Stimulated activated CD4-positive, alpha-beta T cell treated with anti-CD3 and anti-CD28 coated beads, Interleukin-1b, Interleukin-23, amount 100 ng/mL, for 48 hours (primary cell): ENCODE measurements at regions not wholly inside any gene's neighbourhood (a gene's known extent, or its start where the extent isn't known, plus 50 kb on each side); places are given as distances from the start of the nearest gene placed in this dataset.

ENCODE experiments used
- DNase-seq: peaks from one replicate; pipeline ENCODE4 v3.0.0-alpha.2; 2020

DNA sequence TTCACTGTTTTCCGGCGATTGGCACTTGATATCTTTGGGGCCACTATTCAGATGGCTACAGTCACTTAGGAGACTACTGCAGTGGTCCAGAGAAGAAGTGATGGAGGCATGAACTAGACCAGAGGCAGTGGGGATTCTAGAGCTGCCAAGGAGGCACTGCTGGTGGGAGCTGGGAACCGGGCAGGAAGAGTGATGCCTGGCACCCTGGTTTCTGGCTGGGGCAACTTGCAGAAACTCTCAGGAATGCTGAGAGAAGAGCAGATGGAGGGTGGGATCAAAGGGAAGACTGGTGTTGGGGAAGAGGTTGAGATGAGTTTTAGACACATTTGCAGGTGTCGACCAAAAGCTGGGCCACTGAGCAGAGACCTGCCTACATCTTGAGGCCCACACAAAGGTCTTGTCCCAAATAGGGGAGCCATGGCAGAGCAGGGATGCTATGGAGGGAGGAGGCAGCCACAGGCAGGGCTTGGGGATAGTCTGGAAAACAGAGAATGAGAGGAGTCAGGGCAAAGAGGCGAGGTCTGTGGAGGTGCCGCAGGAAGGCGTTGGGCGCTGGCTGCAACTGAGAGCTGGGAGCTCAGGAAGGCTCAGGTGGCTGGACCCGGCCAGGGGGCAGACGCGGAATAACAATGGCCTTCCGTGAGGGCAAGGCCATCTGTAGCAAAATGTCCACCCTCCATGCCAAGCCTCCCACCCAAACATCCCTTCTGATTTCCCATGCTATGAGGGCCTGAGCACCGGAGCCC, 118.9 kb downstream of the TOMM20 start:
- no peak for DNase-seq

DNA sequence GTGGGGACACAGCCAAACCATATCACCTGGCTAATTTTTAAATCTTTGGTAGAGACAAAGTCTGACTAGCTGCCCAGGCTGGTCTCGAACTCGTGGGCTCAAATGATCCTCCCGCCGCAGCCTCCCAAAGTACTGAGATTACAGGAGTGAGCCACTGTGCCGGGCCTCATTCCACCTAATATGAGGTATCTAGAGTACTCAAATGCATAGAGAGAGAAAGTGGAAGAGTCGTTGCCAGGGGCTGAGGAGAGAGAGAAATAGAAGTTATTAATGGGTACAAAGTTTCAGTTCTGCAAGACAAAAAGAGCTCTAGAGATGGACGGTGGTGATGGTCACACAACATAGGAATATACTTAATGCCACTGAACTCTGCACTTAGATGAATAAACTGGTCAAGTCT, 119.6 kb downstream of the TOMM20 start:
- DNase-seq: no peak

DNA sequence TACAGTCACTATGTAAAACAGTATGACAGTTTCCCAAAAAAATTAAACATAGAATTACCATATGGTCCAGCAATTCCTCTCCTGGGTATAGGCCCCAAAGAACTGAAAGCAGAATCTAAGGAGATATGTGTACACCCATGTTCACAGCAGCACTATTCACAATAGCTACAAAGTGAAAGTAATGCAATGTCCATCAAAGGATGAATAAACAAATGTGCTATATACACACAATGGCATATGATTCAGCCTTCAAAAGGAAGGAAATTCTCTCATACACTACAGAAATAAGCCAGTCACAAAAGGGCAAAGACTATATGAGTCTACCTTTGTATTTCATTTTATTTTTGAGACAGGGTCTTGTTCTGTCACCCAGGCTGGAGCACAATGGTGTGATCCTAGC, 120.4 kb downstream of the TOMM20 start:
- no peak for DNase-seq

DNA sequence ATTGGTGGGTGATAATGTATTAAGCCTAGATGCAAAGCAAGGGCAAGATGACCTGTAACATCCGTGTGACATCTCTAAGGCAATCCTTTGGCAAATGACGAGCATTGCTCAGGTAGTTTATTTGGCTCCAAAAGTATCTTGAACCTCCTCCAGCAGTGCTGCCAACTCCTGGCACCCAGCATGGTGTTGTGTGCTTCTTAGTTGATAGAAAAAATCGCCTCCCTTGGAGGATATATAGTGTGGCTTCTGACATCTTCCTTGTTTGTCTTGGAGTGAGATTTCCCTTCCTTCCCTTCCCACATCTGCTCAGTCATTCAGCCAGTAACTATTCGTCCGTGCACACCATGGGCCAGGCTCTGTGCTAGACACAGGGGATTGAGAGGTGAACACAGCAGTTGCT, 121.8 kb downstream of the TOMM20 start:
- no peak for DNase-seq

DNA sequence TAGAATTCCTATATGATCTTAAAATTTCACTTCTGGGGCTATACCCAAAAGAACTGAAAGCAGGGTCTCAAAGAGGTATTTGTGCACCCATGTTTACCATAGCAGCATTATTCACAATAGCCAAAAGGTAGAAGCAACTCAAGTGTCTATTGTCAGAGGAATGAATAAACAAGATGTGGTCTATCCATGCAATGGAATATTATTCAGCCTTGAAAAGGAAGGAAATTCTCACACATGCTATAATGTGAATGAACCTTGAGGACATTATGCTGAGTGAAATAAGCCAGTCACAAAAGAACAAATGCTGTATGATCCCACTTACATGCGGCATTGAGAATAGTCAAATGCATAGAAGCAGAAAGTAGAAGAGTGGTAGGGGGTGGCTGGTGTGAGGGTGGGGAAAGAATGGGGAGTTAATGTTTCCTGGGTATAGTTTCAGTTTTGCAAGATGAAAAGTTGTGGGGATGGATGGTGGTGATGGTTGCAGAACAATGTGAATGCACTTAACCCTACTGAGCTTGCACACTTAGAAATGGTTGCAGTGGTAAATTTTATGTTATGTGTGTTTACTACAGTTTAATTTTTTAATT, 122.4 kb downstream of the TOMM20 start:
- no peak for DNase-seq

DNA sequence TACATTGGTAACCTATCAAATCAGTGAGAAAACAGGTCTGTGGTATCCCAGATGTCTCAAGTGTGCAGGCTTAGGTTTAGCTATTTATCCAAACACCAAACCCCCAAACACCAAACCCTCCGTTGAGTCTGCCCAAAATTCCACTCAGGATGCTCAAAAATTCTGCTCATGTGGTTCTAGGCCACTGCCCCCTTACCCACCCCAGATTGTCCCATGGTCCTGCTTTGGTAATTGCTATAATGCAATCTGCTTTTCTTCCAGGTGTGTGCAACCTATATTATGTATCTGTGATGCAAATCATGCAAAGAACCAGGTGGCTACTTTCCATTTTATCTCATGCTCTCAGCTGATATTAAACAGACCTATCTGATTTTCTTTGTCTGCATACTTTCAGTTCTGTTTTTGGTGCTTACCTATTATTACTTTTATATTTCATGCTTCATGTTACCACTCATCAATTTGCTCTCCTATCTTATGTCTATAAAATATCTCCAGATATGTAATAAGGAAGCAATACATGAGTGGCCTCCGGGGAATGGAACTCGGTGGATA, 123.7 kb downstream of the TOMM20 start:
- no peak for DNase-seq

DNA sequence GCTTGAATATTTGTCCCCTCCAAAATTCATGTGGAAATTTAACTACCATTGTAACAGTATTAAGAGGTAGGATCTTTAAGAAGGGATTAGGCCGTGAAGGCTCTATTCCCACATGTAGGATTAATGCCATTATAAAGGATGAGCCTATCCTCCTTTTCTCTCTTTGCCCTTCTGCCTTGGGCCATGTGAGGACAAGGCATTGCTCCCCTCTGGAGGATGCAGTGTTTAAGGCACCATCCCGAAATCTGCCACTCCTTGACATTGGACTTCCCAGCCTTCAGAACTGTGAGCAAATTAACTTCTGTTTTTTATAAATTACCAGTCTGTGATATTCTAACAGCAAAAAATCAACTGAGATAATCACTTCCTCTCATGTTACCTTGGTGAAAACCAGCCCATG, 124.4 kb downstream of the TOMM20 start:
- no peak for DNase-seq

DNA sequence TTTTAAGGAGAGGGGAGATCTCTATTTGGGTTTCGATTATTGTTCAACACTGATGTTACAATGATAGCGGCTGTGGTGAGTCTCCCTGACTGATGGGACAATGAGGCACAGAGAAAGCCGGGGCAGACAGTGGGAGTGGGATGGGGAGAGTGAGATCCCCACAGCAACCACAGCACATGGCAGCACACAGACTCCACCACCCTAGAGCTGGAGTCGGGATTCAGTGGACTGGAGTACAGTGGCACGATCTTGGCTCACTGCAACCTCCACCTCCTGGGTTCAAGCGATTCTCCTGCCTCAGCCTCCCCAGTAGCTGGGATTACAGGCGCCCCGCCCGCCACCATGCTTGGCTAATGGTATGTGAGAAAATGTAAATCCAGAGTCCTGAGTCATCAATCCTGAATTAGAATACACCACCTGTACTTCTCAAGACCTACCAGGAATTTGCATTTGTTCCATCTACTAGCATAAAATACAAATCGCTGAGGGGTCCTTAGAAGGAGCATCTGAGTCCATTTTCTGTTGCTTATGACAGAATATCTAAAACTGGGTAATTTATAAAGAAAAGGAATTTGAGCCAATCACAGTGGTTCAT, 125.8 kb downstream of the TOMM20 start:
- no peak for DNase-seq

DNA sequence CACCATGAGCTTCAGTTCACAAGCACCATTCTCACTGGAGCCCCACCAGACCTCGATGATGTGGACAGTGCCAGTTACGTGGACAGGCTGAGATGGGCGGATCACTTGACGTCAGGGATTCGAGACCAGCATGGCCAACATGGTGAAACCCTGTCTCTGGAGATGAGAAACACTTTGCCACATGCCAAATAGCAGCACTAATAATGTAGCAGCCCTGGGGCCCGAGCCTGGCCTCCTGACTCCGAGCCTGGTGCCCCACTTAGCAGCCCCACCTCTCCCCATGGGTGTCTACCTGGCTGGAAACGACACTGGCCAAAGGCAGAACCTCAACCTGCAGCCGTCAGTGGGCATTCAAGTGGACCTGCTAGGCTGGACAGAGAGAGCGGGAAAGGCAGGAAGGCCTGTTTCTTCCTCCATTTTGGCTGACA, 129.1 kb downstream of the TOMM20 start:
- no peak for DNase-seq

DNA sequence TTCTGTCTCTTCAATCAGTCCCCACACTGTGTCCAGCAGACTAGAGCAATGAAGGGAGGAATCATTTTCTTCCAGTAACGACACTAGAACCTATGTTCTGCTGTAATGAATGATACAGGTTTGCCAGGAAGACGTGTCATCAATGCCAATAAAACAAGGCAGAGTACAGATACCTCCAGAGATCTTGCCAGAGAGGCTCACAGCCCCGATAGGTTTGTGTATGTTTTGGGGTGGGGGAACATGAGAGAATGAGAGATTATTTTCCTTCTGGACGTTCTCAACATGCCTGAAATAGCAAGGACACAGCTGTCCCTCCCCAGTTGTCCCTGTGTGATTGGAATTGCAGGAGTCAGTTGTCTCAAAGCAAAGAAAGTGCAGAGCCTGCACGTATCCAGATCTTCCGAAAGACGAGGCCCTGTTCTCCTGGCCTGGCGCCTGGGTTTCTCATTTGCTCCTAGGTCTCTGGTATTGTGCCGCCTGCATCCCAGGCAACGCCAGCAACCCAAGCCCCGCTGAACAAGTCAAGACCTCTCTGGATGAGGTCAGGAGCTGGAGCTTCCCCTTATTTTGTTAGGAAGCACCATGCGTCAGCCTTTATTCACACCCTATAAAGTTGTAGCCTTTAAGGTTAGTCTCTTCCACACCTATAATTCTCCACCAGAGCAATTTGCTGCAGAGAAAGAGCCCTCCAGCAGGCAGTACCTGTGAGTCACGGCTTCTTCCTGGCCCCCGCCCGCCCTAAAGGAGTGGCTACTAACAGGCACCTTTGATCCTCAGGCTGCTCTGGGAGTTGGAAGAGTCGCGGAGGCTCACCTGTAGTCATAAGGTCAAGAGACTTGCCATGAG, 130.5 kb downstream of the TOMM20 start:
- DNase-seq: no peak

DNA sequence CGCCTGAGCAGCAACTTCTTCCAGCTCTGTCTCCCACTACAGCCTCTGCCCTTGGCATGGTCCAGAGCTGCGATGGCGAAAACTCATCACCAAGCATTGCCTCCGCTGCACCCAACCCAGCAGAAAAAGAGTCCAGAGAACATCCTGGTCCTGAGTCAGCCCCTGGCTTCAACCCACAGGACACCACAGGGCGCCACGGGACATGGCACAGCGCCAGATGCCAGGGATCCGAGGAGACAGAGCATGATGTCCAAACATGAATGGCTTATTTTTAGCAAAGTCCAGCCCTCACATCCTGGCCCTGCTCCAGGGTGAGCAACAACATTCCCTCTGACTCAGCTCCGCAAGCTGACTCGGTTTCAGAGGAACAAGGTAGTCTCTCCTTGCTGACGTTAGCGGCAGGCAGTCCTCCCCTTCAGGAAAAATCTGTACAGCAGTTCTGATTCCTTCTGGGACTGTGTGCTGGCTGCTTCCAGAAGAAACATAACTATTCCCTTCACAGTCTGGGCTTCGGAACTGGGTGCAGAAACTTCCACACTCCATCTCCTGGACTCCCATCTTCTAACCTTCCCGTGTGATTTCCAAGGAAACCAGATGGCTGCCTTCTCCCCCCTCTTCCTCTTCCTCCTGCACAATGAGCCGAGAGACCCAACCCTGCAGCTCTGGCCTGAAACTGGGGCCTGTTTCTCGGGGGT, 131.3 kb downstream of the TOMM20 start:
- no peak for DNase-seq

DNA sequence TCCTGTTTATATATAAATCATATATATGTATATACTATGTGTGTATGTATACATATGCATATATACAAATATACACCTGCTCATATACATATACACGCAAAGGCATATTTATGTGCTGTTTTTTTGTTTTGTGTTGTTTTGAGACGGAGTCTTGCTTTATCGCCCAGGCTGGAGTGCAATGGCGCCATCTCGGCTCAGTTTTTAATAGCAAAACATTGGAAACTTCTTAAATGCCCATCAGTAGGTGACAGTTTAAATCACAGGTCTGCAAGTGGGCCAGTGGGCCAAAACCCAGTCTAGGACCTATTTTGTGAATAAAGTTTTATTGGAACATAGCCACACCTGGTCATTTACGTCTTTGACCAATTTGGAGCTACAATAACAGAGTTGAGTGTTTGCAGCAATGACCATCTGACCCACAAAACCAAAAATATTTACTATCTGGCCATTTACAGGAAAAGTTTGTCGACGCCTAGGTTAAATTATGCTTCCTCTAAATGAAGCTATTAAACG, 132.3 kb downstream of the TOMM20 start:
- no peak for DNase-seq

DNA sequence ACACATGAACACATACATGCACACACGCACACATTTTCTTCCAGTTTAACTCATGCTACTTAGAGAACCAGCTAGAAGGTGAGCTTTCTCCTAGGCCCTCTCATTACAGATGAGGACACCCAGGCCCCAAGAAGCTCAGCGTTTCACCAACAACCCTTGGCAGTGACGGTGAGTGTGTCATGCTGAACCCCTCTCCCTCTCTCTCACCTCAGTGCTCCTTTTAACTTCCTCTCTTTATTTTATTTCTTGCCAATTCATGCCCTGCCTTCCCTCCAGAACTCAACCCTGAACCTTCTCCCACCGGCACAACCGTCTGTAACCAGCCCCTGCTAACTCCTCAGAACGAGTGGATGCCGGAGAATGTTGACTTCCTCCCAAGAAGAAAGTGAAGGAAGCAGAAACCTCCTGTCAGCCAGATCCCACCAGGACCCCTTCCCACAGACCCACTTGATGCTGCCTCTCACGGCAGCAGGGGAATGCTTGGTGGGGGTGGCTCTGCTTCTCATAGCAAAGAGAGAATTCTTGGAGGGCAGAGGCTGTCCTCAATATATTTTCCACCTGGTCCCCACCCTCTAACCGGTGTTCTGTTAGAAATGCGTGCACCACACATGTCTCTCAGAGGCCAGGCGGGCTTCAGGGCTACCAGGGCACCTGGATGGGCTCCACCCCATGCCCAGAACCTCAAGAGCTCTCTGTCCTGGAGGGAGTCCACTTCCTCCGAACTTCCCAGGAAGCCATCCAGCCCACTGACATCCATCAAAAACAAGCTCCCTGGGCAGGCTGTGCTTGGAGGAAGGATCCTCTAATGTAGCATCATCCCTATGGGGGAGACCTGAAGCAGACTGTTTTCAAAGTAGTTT, 134.0 kb downstream of the TOMM20 start:
- DNase-seq: no peak

DNA sequence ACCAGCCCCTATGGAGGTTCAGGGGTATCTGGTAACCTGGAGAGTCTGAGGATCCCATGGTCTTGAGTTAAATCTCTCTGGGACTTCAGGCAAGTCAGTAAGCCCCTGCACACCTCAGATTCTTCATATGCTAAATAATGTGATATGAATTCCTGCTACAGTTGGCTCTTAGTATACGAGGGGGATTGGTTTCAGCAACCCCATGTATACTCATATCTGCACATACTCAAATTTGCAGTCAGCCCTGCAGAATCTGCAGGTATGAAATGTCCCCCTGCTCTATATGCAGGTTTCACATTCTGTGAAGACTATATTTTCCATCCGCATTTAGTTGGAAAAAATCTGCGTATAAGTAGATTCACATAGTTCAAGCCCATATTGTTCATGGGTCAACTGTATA, 136.6 kb downstream of the TOMM20 start:
- no peak for DNase-seq

DNA sequence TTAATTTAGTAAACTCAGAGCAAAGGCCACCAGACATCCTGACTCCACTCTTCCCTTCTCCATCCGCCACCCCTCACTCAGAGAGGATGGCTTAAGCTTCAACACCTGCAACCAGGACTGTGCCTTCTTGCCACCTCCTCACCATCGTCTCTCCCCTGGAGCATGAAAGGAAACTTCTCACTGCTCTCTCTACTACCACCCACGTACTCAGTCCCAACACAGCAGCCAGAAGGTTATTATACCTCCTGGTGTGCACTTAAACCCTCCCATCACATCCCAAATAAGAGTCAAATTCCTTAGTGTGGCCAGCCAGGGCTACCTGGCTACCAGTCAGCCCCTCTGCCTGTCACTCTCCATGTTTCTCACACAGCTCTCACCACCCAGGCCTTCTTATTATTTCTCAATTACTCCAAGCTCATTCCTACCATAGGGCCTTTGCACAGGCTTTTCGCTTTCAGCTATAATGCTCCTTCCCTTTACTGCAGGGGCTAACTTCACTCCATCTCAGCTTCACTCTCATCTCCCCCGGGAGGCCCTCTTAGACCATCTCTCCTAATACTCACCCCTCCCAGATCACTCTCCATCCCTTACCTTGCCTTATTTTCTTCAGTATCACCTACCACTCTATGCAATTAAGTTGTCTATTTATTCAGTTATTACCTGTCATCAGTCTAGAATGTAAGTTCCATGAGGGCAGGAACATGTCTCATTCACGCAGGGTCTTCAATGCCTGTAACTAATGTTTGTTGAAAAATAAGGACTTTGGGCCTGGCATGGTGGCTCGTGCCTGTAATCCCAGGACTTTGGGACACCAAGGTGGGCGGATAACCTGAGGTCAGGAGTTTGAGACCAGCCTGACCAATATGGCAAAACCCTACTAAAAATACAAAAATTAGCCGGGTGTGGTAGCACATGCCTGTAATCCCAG, 137.5 kb downstream of the TOMM20 start:
- no peak for DNase-seq

DNA sequence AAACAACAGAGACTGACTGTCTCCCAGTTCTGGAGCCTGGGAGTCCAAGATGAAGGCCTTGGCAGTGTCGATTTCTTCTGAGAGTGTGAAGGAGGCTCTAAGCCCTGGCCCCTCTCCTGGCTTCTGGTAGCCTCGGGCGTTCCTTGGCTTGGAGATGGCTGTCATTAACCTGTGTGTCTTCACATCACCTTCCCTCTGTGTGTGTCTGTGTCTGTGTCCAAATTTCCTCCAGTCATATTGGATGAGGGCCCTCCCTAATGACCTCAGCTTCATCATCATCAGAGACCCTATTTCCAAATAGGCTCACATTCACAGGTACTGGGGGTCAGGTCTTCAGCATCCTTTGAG, 138.3 kb downstream of the TOMM20 start:
- DNase-seq: no peak

DNA sequence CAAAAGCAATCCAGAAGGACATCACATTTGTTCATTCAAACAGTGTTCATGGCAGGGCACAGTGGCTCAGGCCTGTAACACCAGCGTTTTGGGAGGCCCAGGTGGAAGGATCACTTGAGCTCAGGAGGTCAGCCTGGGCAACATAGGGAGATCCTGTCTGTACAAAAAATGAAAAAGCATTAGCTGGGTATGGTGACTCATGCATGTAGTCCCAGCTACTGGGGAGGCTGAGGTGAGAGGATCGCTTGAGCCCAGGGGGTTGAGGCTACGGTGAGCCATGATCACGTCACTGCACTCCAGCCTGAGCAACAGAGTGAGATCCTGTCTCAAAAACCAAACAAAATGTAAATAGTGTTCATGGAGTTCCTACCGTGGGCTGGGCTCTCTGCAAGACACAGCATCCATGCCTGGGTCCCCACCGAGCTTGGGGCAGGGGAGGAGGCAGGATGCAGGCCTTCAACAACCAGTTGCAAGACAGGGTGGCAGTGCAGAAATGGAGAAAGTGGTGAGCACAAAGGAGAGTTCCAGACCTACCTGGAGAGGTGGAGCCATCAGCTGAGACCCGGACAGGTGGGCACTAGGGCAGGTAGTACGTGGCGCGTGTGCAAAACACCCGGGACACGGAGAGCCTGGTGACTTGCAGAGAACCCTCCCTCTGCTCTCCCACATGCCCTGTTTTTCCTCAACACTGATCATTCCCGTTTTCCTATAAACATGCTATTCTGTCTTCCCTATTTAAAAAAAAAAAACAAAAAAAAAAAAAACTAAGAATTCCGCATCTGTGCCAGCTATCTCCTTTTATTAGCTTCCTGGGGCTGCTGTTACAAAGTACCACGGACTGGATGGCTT, 138.9 kb downstream of the TOMM20 start:
- peak; percentile 49 for DNase-seq

DNA sequence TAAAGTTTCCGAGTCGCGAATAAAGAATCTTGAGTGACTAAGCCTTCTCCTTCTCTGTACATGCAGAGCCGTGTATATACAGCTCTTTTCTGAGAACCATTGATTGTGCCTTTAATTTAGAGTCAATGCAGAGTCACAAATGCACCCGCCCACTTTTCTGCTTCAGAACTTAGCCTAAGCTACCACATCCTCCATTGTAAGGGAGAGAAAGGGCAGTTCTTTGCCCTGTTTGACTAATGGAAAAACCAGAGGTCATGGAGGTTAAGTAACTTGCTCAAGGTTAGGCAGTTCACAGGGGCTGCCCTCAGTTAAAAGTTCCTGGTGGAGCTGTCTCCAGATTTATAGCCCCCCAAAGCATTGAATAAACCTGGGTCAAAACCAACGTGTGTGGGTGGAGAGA, 139.6 kb downstream of the TOMM20 start:
- peak; percentile 64 for DNase-seq

DNA sequence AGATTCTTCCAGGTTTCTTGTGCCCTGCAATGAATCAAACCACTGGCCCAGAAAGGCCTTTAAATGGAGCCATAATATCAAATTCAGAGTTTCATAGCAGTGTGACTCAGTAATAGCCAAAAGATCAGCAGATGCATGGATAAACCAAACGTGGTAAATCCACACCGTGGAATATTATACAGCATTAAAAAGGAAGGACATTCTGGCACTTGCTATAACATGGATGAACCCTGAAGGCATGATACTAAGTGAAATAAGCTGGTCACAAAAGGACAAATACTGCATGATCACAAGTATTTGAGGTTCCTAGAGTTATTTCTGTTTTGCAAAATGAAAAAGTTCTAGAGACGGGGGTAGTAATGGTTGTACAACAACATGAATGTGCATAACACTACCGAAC, 140.1 kb downstream of the TOMM20 start:
- DNase-seq: no peak
